Mesenchymal stem cell (in vitro differentiated cells and primary cell): ENCODE measurements at regions not wholly inside any gene's neighbourhood (a gene's known extent, or its start where the extent isn't known, plus 50 kb on each side); places are given as distances from the start of the nearest gene placed in this dataset.
A peak's percentile ranks its signal among the peaks of the same experiment; 100 is the strongest.

Experiments
- DNase-seq: peaks from one replicate; pipeline ENCODE4 v3.0.0-alpha.2; 2013
- H2AFZ ChIP-seq: one replicate; pipeline ENCODE4 v1.6.1; 2013; ENCODE audit warnings: low read depth, mild to moderate bottlenecking, control low read depth, inconsistent platforms, low read length, moderate library complexity
- H2AK5ac ChIP-seq: 2 replicates; pipeline ENCODE4 v1.6.1; 2013; ENCODE audit warnings: low read length, moderate library complexity, mild to moderate bottlenecking, inconsistent platforms; ENCODE audit not compliant: severe bottlenecking
- H2BK120ac ChIP-seq: one replicate; pipeline ENCODE4 v1.6.1; 2013; ENCODE audit warnings: low read depth, mild to moderate bottlenecking, inconsistent platforms, low read length, moderate library complexity
- H2BK12ac ChIP-seq, 2 experiments: one replicate each; pipeline ENCODE4 v1.6.1; 2013; ENCODE audit warnings: inconsistent platforms in 2 of 2, low read length in 2 of 2, mild to moderate bottlenecking in 2 of 2, moderate library complexity in 2 of 2, control low read depth in 1 of 2
- H2BK15ac ChIP-seq: one replicate; pipeline ENCODE4 v1.6.1; 2013; ENCODE audit warnings: mild to moderate bottlenecking, low read depth, inconsistent platforms; ENCODE audit not compliant: poor library complexity, severe bottlenecking
- H2BK5ac ChIP-seq: 2 replicates; pipeline ENCODE4 v1.6.1; 2013; ENCODE audit warnings: low read depth, mild to moderate bottlenecking, low read length, control low read depth, inconsistent platforms; ENCODE audit not compliant: poor library complexity, severe bottlenecking
- H3K14ac ChIP-seq, 2 experiments: one replicate each; pipeline ENCODE4 v1.6.1; 2013; ENCODE audit warnings: inconsistent platforms in 2 of 2, low read length in 2 of 2, control low read depth in 1 of 2, mild to moderate bottlenecking in 1 of 2, moderate library complexity in 1 of 2
- H3K18ac ChIP-seq, 2 experiments: one replicate each; pipeline ENCODE4 v1.6.1; 2013; ENCODE audit warnings: inconsistent platforms in 2 of 2, low read length in 2 of 2, control low read depth in 1 of 2, low read depth in 1 of 2, mild to moderate bottlenecking in 1 of 2
- H3K23ac ChIP-seq, 2 experiments: one replicate each; pipeline ENCODE4 v1.6.1; 2013; ENCODE audit warnings: inconsistent platforms in 2 of 2, low read length in 2 of 2, mild to moderate bottlenecking in 2 of 2, moderate library complexity in 2 of 2, control low read depth in 1 of 2
- H3K27ac ChIP-seq: 2 replicates; pipeline ENCODE4 v1.5.1; 2013; ENCODE audit warnings: mild to moderate bottlenecking, moderate library complexity, low read length, control low read depth, inconsistent platforms; ENCODE audit not compliant: poor library complexity, severe bottlenecking
- H3K27me3 ChIP-seq, 2 experiments: 2 replicates each; pipeline versions ENCODE4 v1.6.1 to v1.7.0; 2013; ENCODE audit warnings: low read length in 2 of 2, mild to moderate bottlenecking in 2 of 2, moderate library complexity in 2 of 2, control low read depth in 1 of 2, inconsistent platforms in 1 of 2; ENCODE audit not compliant: control insufficient read depth in 1 of 2, insufficient read depth in 1 of 2
- H3K36me3 ChIP-seq, 2 experiments: 2 replicates each; pipeline versions ENCODE4 v1.6.1 to v1.7.0; 2013; ENCODE audit warnings: low read length in 2 of 2, control low read depth in 1 of 2, inconsistent platforms in 1 of 2, low read depth in 1 of 2, mild to moderate bottlenecking in 1 of 2; ENCODE audit not compliant: insufficient read depth in 2 of 2, control insufficient read depth in 1 of 2
- H3K4ac ChIP-seq, 2 experiments: one replicate each; pipeline ENCODE4 v1.6.1; 2013; ENCODE audit warnings: inconsistent platforms in 2 of 2, low read length in 2 of 2, mild to moderate bottlenecking in 2 of 2, moderate library complexity in 2 of 2, control low read depth in 1 of 2, low read depth in 1 of 2
- H3K4me1 ChIP-seq: 2 replicates; pipeline ENCODE4 v1.6.1; 2013; ENCODE audit warnings: low read depth, low read length, control low read depth; ENCODE audit not compliant: control insufficient read depth, insufficient read depth
- H3K4me2 ChIP-seq: 2 replicates; pipeline ENCODE4 v1.6.1; 2013; ENCODE audit warnings: low read length, mild to moderate bottlenecking, inconsistent platforms; ENCODE audit not compliant: poor library complexity, severe bottlenecking
- H3K4me3 ChIP-seq, 2 experiments: 2 replicates each; pipeline versions ENCODE4 v1.5.1 to v1.7.0; 2013; ENCODE audit warnings: low read length in 2 of 2, mild to moderate bottlenecking in 2 of 2, control low read depth in 1 of 2, low read depth in 1 of 2; ENCODE audit not compliant: insufficient read depth in 1 of 2
- H3K79me1 ChIP-seq: replicated peaks from 2 replicates; pipeline ENCODE4 v1.6.1; 2013; ENCODE audit warnings: mild to moderate bottlenecking, control low read depth, low read length, inconsistent platforms; ENCODE audit not compliant: poor library complexity, severe bottlenecking
- H3K9ac ChIP-seq: 2 replicates; pipeline ENCODE4 v1.7.0; 2013; ENCODE audit warnings: mild to moderate bottlenecking, low read length, moderate library complexity
- H3K9me3 ChIP-seq: 2 replicates; pipeline ENCODE4 v1.7.0; 2013; ENCODE audit warnings: mild to moderate bottlenecking, low read length; ENCODE audit not compliant: control insufficient read depth
- H4K8ac ChIP-seq: one replicate; pipeline ENCODE4 v1.6.1; 2013; ENCODE audit warnings: inconsistent platforms, mild to moderate bottlenecking, low read length, moderate library complexity
- H4K91ac ChIP-seq: one replicate; pipeline ENCODE4 v1.6.1; 2013; ENCODE audit warnings: mild to moderate bottlenecking, low read length, inconsistent platforms
- WGBS: methylation state at CpG from one replicate; pipeline ENCODE4 v1.1.7; 2013; ENCODE audit warnings: mixed read lengths; 5-methylcytosine and 5-hydroxymethylcytosine counted together

DNA sequence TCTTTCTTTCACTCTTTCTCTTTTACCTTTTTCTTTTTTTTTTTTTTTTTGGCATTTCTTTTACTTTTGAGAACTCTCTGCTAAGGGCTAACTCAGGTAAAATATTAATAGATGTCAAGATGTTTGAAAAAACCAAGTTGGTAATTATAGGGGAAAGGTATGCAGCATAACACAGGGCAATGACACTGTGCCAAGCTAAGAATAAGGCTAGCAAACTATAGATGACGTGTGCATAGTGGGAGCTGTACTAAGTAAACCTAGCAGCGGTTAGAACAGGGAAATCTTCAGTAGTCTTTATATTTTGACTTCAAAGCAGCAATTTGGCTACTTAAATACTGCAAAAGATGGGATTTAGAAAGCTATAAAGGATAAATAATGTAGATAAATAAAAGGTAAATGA, 415.4 kb upstream of the RGPD4 start:
- H2BK12ac ChIP-seq = no peak overlapping the region
- H3K4me3 ChIP-seq = no peak overlapping the region
- no peaks in the 10 kb centered on the region for H3K9me3 ChIP-seq
- H2BK15ac ChIP-seq = no peak overlapping the region
- H3K14ac ChIP-seq = no peak overlapping the region
- H3K27ac ChIP-seq = no peak overlapping the region
- 88% methylated on average over 1 of the region's 2 CpGs for WGBS
- no peak overlapping the region for H3K4me2 ChIP-seq
- H3K27me3 ChIP-seq = no peaks in the 10 kb centered on the region
- H3K79me1 ChIP-seq = no peaks in the 10 kb centered on the region
- H4K8ac ChIP-seq = no peak overlapping the region
- no peak overlapping the region for H2AK5ac ChIP-seq
- H3K4ac ChIP-seq = no peak overlapping the region
- H2BK5ac ChIP-seq = no peak overlapping the region
- no peaks in the 10 kb centered on the region for H3K4me1 ChIP-seq
- no peak for DNase-seq
- no peak overlapping the region for H4K91ac ChIP-seq
- no peaks in the 10 kb centered on the region for H3K36me3 ChIP-seq
- no peak overlapping the region for H2BK120ac ChIP-seq
- H3K9ac ChIP-seq = no peak overlapping the region
- H3K23ac ChIP-seq = no peak overlapping the region
- H3K18ac ChIP-seq = no peak overlapping the region
- no peak overlapping the region for H2AFZ ChIP-seq

DNA sequence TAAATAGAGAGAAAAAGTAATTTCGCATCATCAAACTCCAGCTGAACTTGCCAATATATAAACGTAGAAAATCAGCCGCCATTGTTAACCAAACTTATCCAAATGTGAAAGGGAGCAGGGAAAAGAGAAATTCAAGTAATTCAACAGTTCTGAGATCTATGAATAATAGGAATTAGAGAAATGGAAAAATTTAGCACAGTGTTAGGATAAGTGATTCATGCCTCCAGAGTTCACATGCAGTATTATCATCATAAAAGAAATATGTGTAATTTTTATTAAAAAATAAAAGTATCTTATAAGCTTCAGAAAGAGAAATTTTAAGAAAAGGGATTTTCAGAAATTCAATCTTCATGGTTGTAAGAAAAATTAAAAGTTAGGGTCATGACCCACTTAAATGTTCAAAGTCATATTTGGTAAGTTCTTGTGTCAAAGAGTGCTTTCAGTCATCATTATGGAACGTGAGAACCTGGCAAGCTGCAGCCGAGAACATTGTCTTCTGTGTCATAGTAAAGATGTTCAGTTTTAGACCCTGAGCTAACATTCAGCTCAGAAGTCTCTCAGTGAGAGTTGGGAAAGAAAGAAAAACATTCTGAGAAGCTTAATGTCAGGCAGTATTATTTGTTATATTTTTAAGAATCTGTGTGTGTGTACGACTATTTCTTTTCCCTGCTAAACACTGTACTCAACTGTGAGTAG, 414.3 kb upstream of the RGPD4 start:
- H3K14ac ChIP-seq = no peak overlapping the region

DNA sequence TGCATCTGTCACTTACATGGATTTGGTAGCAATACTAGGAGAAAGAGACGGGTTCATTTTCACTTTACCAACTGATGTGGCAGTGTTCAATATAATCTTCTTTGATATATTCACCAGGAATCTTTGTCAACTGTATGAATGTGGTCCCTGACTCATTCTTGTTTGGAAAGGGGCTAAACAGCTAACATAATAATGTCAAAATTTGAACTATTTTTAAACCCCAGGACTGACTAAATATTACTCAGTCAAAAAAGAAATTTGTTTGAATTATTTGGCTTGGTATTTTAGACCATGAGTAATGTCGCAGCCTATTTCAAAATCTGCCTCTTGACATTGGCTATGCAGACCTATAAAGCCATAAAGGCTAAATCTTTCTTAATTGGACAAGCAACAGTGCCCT, 413.7 kb upstream of the RGPD4 start:
- Histone ChIP-seq H3K9me3 (no peaks in the 10 kb centered on the region), H3K18ac (no peak overlapping the region), H2BK120ac (no peak overlapping the region), H3K4me2 (no peak overlapping the region), H2BK5ac (no peak overlapping the region), H4K91ac (no peak overlapping the region), H3K23ac (no peak overlapping the region), H3K4ac (no peak overlapping the region), H4K8ac (no peak overlapping the region), H3K27me3 (no peaks in the 10 kb centered on the region), H2BK12ac (no peak overlapping the region), H3K79me1 (no peaks in the 10 kb centered on the region), H3K9ac (peak overlapping the region; percentile 73), H3K14ac (no peak overlapping the region), H3K36me3 (no peaks in the 10 kb centered on the region), H3K4me3 (peak overlapping the region in 1 of 2 experiments; percentile 61), H3K27ac (no peak overlapping the region), H2AK5ac (no peak overlapping the region), H2BK15ac (no peak overlapping the region), H2AFZ (no peak overlapping the region), H3K4me1 (no peaks in the 10 kb centered on the region)
- no CpG with 5 or more reads among the region's 2 CpGs for WGBS
- DNase-seq = no peak

More for the DNA sequence above, 414.3 kb upstream of the RGPD4 start:
- no peak overlapping the region for H3K18ac ChIP-seq
- no peaks in the 10 kb centered on the region for H3K36me3 ChIP-seq
- H2BK5ac ChIP-seq = no peak overlapping the region
- H4K91ac ChIP-seq = no peak overlapping the region
- H2AK5ac ChIP-seq = no peak overlapping the region
- H2BK120ac ChIP-seq = no peak overlapping the region
- no peak overlapping the region for H3K4ac ChIP-seq
- H3K4me2 ChIP-seq = no peak overlapping the region
- peak overlapping the region; percentile 73 for H3K9ac ChIP-seq
- H3K4me3 ChIP-seq = peak overlapping the region in 1 of 2 experiments; percentile 61
- no peaks in the 10 kb centered on the region for H3K4me1 ChIP-seq
- no peaks in the 10 kb centered on the region for H3K27me3 ChIP-seq
- H2AFZ ChIP-seq = no peak overlapping the region
- H2BK12ac ChIP-seq = no peak overlapping the region
- no peak overlapping the region for H2BK15ac ChIP-seq
- H3K27ac ChIP-seq = no peak overlapping the region
- H3K79me1 ChIP-seq = no peaks in the 10 kb centered on the region
- WGBS = 88% methylated on average over 5 of the region's 6 CpGs
- no peak overlapping the region for H4K8ac ChIP-seq
- H3K9me3 ChIP-seq = no peaks in the 10 kb centered on the region
- no peak overlapping the region for H3K23ac ChIP-seq
- DNase-seq = no peak

DNA sequence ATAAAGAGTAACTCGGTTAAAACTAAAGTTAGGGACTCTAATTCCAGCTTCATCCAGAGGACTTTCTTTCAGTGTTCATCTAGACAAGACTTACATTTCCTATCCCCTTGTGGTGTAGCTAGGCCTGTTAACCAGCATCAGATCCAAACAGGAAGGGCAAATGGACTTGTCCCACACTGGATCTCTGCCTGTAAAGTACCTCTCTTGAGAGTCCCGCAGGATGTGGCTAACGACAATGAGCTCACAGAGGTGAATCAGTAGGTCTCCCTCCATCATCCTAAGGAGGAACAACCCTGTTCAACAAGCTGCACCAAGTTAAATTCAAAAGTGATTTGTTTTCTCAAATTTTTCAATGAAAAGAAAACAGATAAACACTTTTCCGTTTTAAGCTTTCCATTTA, 412.3 kb upstream of the RGPD4 start:
- H3K27ac ChIP-seq = no peak overlapping the region
- H3K23ac ChIP-seq = no peak overlapping the region
- no peak overlapping the region for H2AFZ ChIP-seq
- no peak overlapping the region for H2BK5ac ChIP-seq
- H3K36me3 ChIP-seq = no peaks in the 10 kb centered on the region
- H3K4me2 ChIP-seq = no peak overlapping the region
- H3K4me3 ChIP-seq = no peak overlapping the region
- H3K18ac ChIP-seq = no peak overlapping the region
- DNase-seq = no peak
- H2BK12ac ChIP-seq = no peak overlapping the region
- no peak overlapping the region for H3K4ac ChIP-seq
- H3K79me1 ChIP-seq = no peaks in the 10 kb centered on the region
- H4K91ac ChIP-seq = no peak overlapping the region
- H2BK120ac ChIP-seq = no peak overlapping the region
- H3K9me3 ChIP-seq = no peaks in the 10 kb centered on the region
- 71% methylated on average over 4 of the region's 4 CpGs for WGBS
- no peaks in the 10 kb centered on the region for H3K4me1 ChIP-seq
- H4K8ac ChIP-seq = no peak overlapping the region
- no peak overlapping the region for H3K9ac ChIP-seq
- no peak overlapping the region for H2AK5ac ChIP-seq
- H3K14ac ChIP-seq = no peak overlapping the region
- peaks cover 0 to 3% of the 10 kb centered on the region in 2 experiments for H3K27me3 ChIP-seq
- H2BK15ac ChIP-seq = no peak overlapping the region
